Fibroblast of lung (primary cell): ENCODE measurements at regions not wholly inside any gene's neighbourhood (a gene's known extent, or its start where the extent isn't known, plus 50 kb on each side); places are given as distances from the start of the nearest gene placed in this dataset.

ENCODE experiments used
- DNase-seq, 2 donors: peaks; one replicate each; pipeline versions ENCODE4 v3.0.0 to v3.0.0-alpha.2; 2010; ENCODE audit warnings: low read depth in 2 of 2
- H2AFZ ChIP-seq: 2 replicates; pipeline ENCODE4 v1.5.1; 2012; ENCODE audit warnings: low read length, control low read depth, inconsistent platforms
- H3K27ac ChIP-seq: 2 replicates; pipeline ENCODE4 v1.5.1; 2011; ENCODE audit warnings: low read length, control low read depth; ENCODE audit not compliant: insufficient read depth
- H3K27me3 ChIP-seq: 2 replicates; pipeline ENCODE4 v1.5.1; 2011; ENCODE audit warnings: mild to moderate bottlenecking, low read length; ENCODE audit not compliant: control insufficient read depth, insufficient read depth
- H3K36me3 ChIP-seq: 2 replicates; pipeline ENCODE4 v1.5.1; 2011; ENCODE audit warnings: low read length; ENCODE audit not compliant: control insufficient read depth, insufficient read depth
- H3K4me1 ChIP-seq: 2 replicates; pipeline ENCODE4 v1.5.1; 2011; ENCODE audit warnings: low read length; ENCODE audit not compliant: control insufficient read depth, insufficient read depth; ENCODE audit errors: extremely low read depth
- H3K4me2 ChIP-seq: 2 replicates; pipeline ENCODE4 v1.5.1; 2011; ENCODE audit warnings: low read length, control low read depth; ENCODE audit not compliant: insufficient read depth; ENCODE audit errors: extremely low read depth
- H3K4me3 ChIP-seq, 4 experiments: fragments of 200-600 bp in 1 of 4; sonication (generic) in 1 of 4; replicated peaks in 1 of 4; 2 replicates each; pipeline ENCODE4 v1.5.1; 2011 to 2016; ENCODE audit warnings: low read length in 4 of 4, low read depth in 3 of 4, mild to moderate bottlenecking in 3 of 4, control low read depth in 2 of 4, inconsistent platforms in 1 of 4, mixed read lengths in 1 of 4; ENCODE audit not compliant: insufficient read depth in 1 of 4; ENCODE audit errors: control extremely low read depth in 1 of 4
- H3K79me2 ChIP-seq: 2 replicates; pipeline ENCODE4 v1.5.1; 2012; ENCODE audit warnings: mild to moderate bottlenecking, low read length, inconsistent platforms; ENCODE audit not compliant: control insufficient read depth, insufficient read depth
- H3K9ac ChIP-seq: 2 replicates; pipeline ENCODE4 v1.5.1; 2011; ENCODE audit warnings: mild to moderate bottlenecking, low read length, control low read depth; ENCODE audit not compliant: insufficient read depth
- H3K9me3 ChIP-seq: 2 replicates; pipeline ENCODE4 v1.5.1; 2012; ENCODE audit warnings: low read depth, low read length; ENCODE audit not compliant: control insufficient read depth, insufficient read depth
- H4K20me1 ChIP-seq: 2 replicates; pipeline ENCODE4 v1.5.1; 2011; ENCODE audit warnings: low read length; ENCODE audit not compliant: control insufficient read depth, insufficient read depth; ENCODE audit errors: extremely low read depth
- CTCF ChIP-seq, 2 donors: IDR thresholded peaks in 1 of 2; conservative IDR thresholded peaks in 1 of 2; 1 replicate in 1 of 2; 2 replicates in 1 of 2; pipeline ENCODE4 v1.5.1; 2011 to 2012; ENCODE audit warnings: low read length in 2 of 2, control low read depth in 1 of 2, inconsistent platforms in 1 of 2, low read depth in 1 of 2, mild to moderate bottlenecking in 1 of 2
- EZH2 ChIP-seq: IDR thresholded peaks from 2 replicates; pipeline ENCODE4 v1.5.1; 2012; ENCODE audit warnings: low read length, control low read depth, mild to moderate bottlenecking; ENCODE audit errors: missing control alignments

- Histone ChIP-seq H3K27ac (no peak overlapping the region), H3K9ac (no peak overlapping the region), H3K4me1 (no peaks in the 10 kb centered on the region), H3K4me2 (no peak overlapping the region), H3K9me3 (no peaks in the 10 kb centered on the region), H4K20me1 (no peaks in the 10 kb centered on the region), H3K4me3 (no peak overlapping the region), H3K27me3 (no peaks in the 10 kb centered on the region), H3K79me2 (no peaks in the 10 kb centered on the region), H2AFZ (no peak overlapping the region), H3K36me3 (no peaks in the 10 kb centered on the region)
- TF ChIP-seq EZH2 (no peak), CTCF (conservative IDR thresholded peaks at IDR 0.05 in 1 of 2, IDR thresholded peaks at IDR 0.05 in 1 of 2; ENCODE audit: low read depth in 1 of 2, low read length in 2 of 2) (no peak)
- no peak for DNase-seq
These were observed 819.8 kb downstream of the GATA3 start for GRCh38 chr10:8874268-8874667.

GRCh38 chr10:8874972-8875371 lies 820.5 kb downstream of the GATA3 start:
- Histone ChIP-seq H3K9me3 (no peaks in the 10 kb centered on the region), H3K4me2 (no peak overlapping the region), H3K4me3 (no peak overlapping the region), H3K27me3 (no peaks in the 10 kb centered on the region), H4K20me1 (no peaks in the 10 kb centered on the region), H3K79me2 (no peaks in the 10 kb centered on the region), H3K36me3 (no peaks in the 10 kb centered on the region), H3K27ac (no peak overlapping the region), H2AFZ (no peak overlapping the region), H3K9ac (no peak overlapping the region), H3K4me1 (no peaks in the 10 kb centered on the region)
- no peak for TF ChIP-seq EZH2
- TF ChIP-seq CTCF (conservative IDR thresholded peaks at IDR 0.05 in 1 of 2, IDR thresholded peaks at IDR 0.05 in 1 of 2; ENCODE audit: low read depth in 1 of 2, low read length in 2 of 2), result no peak
- DNase-seq, result no peak

GRCh38 chr10:8876171-8876570 lies 821.7 kb downstream of the GATA3 start:
- no peak for TF ChIP-seq EZH2
- no peak for TF ChIP-seq CTCF (conservative IDR thresholded peaks at IDR 0.05 in 1 of 2, IDR thresholded peaks at IDR 0.05 in 1 of 2; ENCODE audit: low read depth in 1 of 2, low read length in 2 of 2)
- Histone ChIP-seq H4K20me1 (no peaks in the 10 kb centered on the region), H3K79me2 (no peaks in the 10 kb centered on the region), H3K4me3 (no peak overlapping the region), H3K36me3 (no peaks in the 10 kb centered on the region), H3K4me1 (no peaks in the 10 kb centered on the region), H3K9ac (no peak overlapping the region), H3K9me3 (no peaks in the 10 kb centered on the region), H3K4me2 (no peak overlapping the region), H3K27me3 (no peaks in the 10 kb centered on the region), H2AFZ (no peak overlapping the region), H3K27ac (no peak overlapping the region)
- DNase-seq, result no peak
